ENCODE measurements at regions not wholly inside any gene's neighbourhood (a gene's known extent, or its start where the extent isn't known, plus 50 kb on each side); places are given as distances from the start of the nearest gene placed in this dataset.

DNA sequence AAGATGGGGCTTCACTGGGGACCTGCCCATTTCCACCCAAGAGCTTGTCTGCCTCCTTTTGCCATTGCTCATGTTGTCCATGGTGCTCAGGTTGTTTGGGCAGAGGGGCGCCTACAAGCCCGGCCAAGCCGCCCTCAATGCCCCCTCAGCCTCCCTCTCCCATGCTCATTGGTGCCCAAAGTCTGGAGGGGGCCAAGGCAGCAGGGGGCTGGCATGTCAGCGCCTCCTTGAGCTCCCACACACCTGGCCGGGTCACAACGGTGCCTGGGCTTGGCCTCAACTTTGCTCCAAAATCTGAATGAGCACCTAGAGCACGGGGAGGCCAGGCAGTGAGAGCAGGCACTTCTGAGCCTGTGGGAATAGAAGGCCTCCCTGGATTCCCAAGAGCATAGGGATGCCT lies 1598.8 kb downstream of the PCDH7 start:
- no peak for TF ChIP-seq EZH2 (IDR thresholded peaks at IDR 0.05; ENCODE audit: insufficient read depth, poor library complexity, severe bottlenecking)
- TF ChIP-seq EZH2phosphoT487 (IDR thresholded peaks at IDR 0.05; ENCODE audit: insufficient read depth, low read depth): no peak
